Fibroblast of the aortic adventitia (primary cell): ENCODE measurements at regions not wholly inside any gene's neighbourhood (a gene's known extent, or its start where the extent isn't known, plus 50 kb on each side); places are given as distances from the start of the nearest gene placed in this dataset.

Source experiments
- DNase-seq: peaks from one replicate; pipeline ENCODE4 v3.0.0-alpha.2; 2010; ENCODE audit warnings: low read depth
- H3K4me3 ChIP-seq: 2 replicates; pipeline ENCODE4 v1.5.1; 2011; ENCODE audit warnings: low read depth, mild to moderate bottlenecking, control low read depth, low read length, moderate library complexity
- TF ChIP-seq, protein P1 (sequence below): IDR thresholded peaks from 2 replicates; pipeline ENCODE4 v1.5.1; 2011; ENCODE audit warnings: mild to moderate bottlenecking, low read length, control low read depth, inconsistent platforms; ENCODE audit not compliant: insufficient read depth

DNA sequence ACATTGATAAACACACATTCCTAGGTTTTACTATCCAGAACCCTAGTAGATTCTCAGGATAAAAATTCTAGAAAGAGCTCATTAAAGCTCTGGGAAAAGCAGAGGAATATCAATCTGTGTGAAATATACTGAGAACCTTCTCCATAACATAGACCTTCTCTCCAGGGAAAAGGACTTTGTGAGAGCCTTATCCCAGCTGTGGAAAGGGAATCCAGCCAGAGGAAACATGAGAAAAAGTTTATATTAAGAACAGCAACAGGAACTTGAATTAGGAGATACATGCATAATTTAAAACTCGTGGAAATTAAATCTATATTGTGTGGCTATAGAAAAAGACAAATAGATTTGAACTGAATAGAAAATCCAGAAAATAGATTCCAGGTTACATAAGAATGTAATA lies 1639.9 kb downstream of the EFNB2 start:
- no peak overlapping the region for H3K4me3 ChIP-seq
- TF ChIP-seq, protein P1, sequence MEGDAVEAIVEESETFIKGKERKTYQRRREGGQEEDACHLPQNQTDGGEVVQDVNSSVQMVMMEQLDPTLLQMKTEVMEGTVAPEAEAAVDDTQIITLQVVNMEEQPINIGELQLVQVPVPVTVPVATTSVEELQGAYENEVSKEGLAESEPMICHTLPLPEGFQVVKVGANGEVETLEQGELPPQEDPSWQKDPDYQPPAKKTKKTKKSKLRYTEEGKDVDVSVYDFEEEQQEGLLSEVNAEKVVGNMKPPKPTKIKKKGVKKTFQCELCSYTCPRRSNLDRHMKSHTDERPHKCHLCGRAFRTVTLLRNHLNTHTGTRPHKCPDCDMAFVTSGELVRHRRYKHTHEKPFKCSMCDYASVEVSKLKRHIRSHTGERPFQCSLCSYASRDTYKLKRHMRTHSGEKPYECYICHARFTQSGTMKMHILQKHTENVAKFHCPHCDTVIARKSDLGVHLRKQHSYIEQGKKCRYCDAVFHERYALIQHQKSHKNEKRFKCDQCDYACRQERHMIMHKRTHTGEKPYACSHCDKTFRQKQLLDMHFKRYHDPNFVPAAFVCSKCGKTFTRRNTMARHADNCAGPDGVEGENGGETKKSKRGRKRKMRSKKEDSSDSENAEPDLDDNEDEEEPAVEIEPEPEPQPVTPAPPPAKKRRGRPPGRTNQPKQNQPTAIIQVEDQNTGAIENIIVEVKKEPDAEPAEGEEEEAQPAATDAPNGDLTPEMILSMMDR, result no peak
- DNase-seq, result no peak

DNA sequence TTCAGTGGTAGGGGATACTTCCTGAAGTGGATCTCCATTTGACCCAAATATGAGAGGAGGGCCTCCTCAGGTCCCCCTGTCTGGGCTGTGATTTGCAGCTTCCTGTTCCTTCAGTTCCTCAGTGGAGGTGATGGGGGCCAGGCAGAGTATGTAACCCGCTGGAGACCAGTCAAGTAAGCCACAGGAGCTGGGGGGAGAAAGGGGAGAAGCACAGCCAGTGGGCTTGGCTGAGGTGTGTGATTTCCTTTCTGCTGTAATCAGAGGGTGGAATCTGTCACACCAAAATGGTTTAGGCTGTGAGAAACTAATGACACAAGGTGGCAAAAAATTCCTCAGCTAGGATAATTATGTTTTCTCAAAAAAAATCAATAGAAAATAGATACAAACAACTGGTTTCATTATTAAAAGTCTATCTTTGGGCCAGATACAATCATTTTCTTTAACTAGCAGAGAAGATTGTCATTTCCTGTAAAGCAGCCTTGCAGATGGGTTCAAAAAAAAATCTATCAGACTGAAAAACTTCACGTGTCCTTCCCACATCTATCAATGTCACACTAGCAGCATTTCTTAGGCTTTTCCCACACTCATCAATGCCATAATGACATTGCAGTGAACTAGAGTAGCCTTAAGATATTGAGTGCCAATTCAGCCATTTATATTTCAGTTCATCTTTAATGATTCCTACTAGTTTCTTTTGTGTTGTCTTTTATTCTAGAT lies 1660.3 kb downstream of the EFNB2 start:
- TF ChIP-seq, protein P1, result no peak
- DNase-seq, result no peak

DNA sequence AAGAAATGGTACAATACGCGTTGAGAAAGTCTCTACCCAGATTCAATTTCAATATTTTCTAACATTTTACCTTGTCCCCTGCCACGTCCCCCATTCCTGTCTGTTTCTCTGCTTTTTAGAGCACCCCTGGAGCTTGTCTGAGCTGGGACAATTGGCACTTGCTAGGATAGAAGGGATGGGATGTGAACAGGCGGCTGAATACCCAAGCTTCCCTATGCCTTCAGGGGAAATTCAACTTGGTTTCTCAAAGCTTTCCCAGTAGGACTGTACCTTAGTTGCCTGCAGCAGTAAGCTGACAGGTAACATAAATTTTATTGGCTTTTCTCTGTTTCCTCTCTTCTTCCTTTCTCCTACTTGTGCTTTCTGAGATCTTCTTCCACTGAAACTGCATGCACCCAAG lies 1663.3 kb downstream of the EFNB2 start:
- DNase-seq, result no peak
- H3K4me3 ChIP-seq, result no peak overlapping the region
- TF ChIP-seq, protein P1, result no peak

More for the DNA sequence above, 1660.3 kb downstream of the EFNB2 start:
- H3K4me3 ChIP-seq, result no peak overlapping the region

DNA sequence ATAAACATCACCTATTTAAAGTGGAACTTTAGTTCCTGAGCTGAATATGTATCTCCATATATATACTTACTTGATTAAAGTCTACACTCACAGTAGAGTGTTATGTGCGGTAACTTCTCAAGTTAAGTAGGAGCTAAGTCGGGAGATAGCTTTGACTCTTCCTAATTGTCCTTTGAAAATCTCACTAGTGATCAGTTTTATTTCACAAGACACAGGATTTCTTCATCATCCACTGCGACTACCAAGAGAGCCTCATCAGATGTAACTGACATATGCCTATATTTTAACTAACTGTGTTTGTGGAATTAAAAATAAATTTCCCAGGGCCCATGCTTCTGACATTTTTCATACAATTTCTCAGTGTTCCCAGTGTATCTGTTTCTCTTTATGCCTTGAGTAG lies 1664.0 kb downstream of the EFNB2 start:
- DNase-seq, result no peak
- no peak overlapping the region for H3K4me3 ChIP-seq
- TF ChIP-seq, protein P1, result no peak

DNA sequence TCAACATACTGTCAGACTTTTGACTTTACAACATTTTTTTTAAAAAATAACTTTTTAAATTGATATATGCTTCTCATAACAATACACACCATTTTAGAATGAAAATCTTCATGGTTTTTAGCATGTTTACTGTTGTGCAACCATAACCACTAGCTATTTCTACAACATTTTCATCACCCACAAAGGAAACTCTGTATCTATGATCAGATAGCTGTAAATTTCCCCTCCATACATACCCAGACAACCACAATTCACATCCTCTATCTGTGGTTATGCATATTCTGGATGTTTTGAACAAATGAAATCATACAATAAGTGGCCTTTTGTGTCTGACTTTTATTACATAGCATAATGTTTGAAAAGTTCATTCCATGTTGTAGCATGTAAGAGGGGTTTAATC lies 1666.0 kb downstream of the EFNB2 start:
- no peak overlapping the region for H3K4me3 ChIP-seq
- no peak for DNase-seq
- TF ChIP-seq, protein P1, result no peak

DNA sequence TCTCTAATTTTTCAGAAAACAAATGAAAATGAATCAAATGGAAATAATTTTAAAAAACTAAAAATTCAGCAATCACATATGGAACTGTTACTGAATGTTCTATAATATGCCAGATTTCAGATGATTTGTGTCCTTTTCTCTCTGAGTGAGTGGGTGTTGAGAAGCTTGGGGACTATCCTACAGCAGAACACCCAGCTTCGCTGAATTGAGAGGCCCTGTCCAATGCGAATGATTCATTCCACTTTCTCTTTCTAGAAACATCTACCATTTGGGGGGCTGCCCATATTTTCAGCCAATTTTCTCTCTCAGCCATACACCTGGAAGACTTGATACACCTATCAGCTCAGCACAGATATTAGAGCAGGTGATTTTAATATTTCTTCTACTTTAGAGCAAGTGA lies 1666.7 kb downstream of the EFNB2 start:
- no peak for DNase-seq
- TF ChIP-seq, protein P1, result no peak

DNA sequence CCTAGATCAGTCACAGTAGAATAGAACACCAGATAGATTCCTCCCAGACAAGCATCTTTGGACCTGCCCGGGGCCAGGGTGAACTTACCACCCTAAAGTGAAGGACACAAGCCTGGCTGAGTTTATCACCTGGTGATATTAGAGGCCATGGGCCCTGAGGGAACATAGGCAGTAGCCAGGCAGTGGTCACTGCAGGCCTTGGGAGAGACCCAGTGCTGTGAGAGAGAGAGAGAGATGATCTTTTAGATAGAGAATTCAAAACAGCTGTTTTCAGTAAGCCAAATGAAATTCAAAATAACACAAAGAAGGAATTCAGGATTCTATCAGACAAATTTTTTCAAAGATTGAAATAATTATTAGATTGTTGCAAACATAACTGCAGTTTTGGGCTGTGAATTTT lies 1679.9 kb downstream of the EFNB2 start:
- no peak for DNase-seq
- TF ChIP-seq, protein P1, result no peak
- no peak overlapping the region for H3K4me3 ChIP-seq

More for the DNA sequence above, 1666.7 kb downstream of the EFNB2 start:
- H3K4me3 ChIP-seq, result no peak overlapping the region
